NCI-H774 (cell line): ENCODE measurements at regions not wholly inside any gene's neighbourhood (a gene's known extent, or its start where the extent isn't known, plus 50 kb on each side); places are given as distances from the start of the nearest gene placed in this dataset.
"Not testable (repeated sequence)": the region's sequence is repeated elsewhere in the genome, so short reads cannot be mapped to it uniquely, and the experiment has no call there.

Experiments used
- DNase-seq: peaks from one replicate; lab custom pipeline; 2025; lab: John Stamatoyannopoulos, UW

- DNase-seq: no peak
Observed at GRCh38 chr17:5747276-5747675, 163.0 kb upstream of the NLRP1 start.

- no peak for DNase-seq
Observed at GRCh38 chr17:5747964-5748363, 163.7 kb upstream of the NLRP1 start.

- DNase-seq: no peak
Observed at GRCh38 chr17:5753421-5753820, 169.1 kb upstream of the NLRP1 start.

GRCh38 chr17:5757314-5757907, 173.1 kb upstream of the NLRP1 start:
- no peak for DNase-seq

- DNase-seq: no peak
Observed at GRCh38 chr17:5758651-5759050, 174.3 kb upstream of the NLRP1 start.

- no peak for DNase-seq
Observed at GRCh38 chr17:5759501-5759925, 175.2 kb upstream of the NLRP1 start.

GRCh38 chr17:5762191-5762590, 177.9 kb upstream of the NLRP1 start:
- DNase-seq: no peak

- DNase-seq: no peak
Observed at GRCh38 chr17:5763595-5764306, 179.4 kb upstream of the NLRP1 start.

- peak; percentile 68 for DNase-seq
Observed at GRCh38 chr17:5769593-5770354, 185.5 kb upstream of the NLRP1 start.

GRCh38 chr17:5770441-5771270, 186.3 kb upstream of the NLRP1 start:
- DNase-seq: no peak

- DNase-seq: not testable (repeated sequence)
Observed at GRCh38 chr17:5771271-5771577, 186.9 kb upstream of the NLRP1 start.

- not testable (repeated sequence) for DNase-seq
Observed at GRCh38 chr17:5772017-5772416, 187.7 kb upstream of the NLRP1 start.

- no peak for DNase-seq
Observed at GRCh38 chr17:5772720-5773119, 188.4 kb upstream of the NLRP1 start.

- DNase-seq: no peak
Observed at GRCh38 chr17:5773816-5774360, 189.6 kb upstream of the NLRP1 start.

GRCh38 chr17:5775098-5775497, 190.8 kb upstream of the NLRP1 start:
- DNase-seq: no peak

- DNase-seq: no peak
Observed at GRCh38 chr17:5780476-5780875, 196.2 kb upstream of the NLRP1 start.

GRCh38 chr17:5781236-5781927, 197.1 kb upstream of the NLRP1 start:
- DNase-seq: no peak

GRCh38 chr17:5783269-5783668, 199.0 kb upstream of the NLRP1 start:
- DNase-seq: no peak

- DNase-seq: no peak
Observed at GRCh38 chr17:5783851-5784250, 199.5 kb upstream of the NLRP1 start.

GRCh38 chr17:5784791-5785190, 200.5 kb upstream of the NLRP1 start:
- DNase-seq: no peak

- no peak for DNase-seq
Observed at GRCh38 chr17:5785338-5785737, 201.0 kb upstream of the NLRP1 start.
